Amniotic stem cell (primary cell): ENCODE measurements at regions not wholly inside any gene's neighbourhood (a gene's known extent, or its start where the extent isn't known, plus 50 kb on each side); places are given as distances from the start of the nearest gene placed in this dataset.

Source experiments
- DNase-seq: peaks from one replicate; lab custom pipeline; 2025; lab: John Stamatoyannopoulos, UW

- DNase-seq = no peak
These were observed 331.5 kb upstream of the MAP3K7 start for GRCh38 chr6:90918361-90918760.

GRCh38 chr6:90917376-90917775 is 330.5 kb upstream of the MAP3K7 start:
- DNase-seq = no peak

DNA sequence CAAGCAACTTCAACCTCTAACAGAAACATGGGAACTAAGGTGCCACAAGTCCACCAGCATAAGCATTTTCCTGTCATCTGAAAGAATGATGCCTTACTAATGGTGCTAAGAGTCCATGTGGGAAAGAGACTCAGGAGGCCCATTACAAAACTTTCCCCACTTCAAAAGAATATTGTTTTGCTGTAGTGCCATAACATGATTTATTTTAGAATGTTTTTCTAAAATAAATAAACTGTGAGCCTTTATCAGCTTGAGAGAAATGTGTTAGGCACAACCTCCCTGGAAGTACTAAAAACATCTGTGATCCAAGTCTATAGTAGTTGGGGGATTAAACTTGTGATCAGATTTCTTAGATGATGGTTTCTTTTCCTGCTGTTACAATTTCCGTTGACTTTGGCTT is 330.1 kb upstream of the MAP3K7 start:
- DNase-seq = no peak

DNA sequence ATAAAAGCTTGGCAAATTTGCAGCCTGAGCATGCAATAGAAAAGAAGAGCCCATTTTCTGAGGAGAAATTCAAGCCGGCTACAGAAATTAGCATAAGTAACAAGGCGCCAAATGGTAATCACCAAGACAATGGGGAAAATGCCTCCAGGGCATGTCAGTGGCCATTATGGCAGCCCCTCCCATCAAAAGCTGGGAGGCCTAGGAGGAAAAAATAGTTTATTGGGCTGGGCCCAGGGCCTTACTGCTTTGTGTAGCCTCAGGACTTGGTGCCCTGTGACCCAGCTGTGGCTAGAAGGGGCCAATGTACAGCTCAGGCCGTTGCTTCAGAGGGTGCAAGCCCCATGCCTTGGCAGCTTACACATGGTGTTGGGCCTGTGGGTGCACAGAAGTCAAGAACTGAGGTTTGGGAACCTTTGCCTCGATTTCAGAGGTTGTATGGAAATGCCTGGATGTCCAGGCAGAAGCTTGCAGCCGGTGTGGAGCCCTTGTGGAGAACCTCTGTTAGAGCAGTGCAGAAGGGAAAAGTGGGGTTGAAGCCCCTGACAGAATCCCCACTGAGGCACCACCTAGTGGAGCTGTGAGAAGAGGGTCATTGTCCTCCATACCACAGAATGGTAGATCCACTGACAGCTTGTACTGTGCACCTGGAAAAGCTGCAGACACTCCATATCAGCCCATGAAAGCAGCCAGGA is 328.5 kb upstream of the MAP3K7 start:
- DNase-seq = no peak

DNA sequence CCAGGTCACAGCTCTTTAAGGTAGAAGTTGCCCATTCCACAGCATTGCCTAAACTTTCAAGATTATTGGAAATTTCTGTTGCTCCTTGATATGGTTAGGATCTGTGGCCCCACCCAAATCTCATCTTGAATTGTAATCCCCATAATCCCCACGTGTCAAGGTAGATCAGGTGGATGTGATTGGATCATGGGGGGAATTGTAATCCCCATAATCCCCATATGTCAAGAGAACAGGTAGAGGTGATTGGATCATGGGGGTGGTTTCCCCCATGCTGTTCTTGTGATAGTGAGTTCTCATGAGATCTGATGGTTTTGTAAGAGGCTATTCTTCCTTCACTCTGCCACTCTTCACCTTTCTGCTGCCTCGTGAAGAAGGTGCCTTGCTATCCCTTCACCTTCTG is 327.4 kb upstream of the MAP3K7 start:
- no peak for DNase-seq

DNA sequence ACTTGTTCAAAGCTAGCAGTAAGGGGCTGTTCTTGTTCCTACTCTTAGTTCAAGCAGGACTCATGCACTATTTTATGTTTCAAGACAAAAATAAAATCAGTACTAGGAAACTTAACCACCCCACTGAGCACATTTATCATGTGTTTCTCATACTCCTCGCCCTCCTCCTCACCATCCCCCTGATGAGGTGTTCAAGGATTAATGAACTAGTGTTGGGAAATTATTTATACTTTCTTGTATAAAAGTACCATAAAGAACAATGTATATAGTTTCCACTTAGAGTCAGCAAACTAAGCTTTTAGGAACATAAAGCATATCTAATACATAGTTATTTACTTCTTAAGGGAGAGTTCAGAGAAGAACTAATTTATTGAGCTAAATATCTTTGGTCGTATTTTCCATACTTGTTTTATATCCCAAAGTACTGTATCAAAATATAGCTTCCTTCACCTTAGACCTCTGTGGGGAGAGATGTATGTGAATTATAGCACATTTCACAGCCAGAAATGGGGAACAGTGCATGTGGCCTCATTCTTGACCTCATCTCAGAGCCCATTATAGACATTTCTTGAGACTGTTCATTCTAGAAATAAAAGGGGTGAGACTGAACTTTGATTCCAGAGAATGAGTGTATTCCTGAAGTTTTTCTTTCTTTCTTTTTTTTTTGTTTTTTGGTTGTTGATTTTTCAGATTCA is 326.5 kb upstream of the MAP3K7 start:
- DNase-seq = no peak

GRCh38 chr6:90911642-90912041 is 324.8 kb upstream of the MAP3K7 start:
- DNase-seq = no peak

DNA sequence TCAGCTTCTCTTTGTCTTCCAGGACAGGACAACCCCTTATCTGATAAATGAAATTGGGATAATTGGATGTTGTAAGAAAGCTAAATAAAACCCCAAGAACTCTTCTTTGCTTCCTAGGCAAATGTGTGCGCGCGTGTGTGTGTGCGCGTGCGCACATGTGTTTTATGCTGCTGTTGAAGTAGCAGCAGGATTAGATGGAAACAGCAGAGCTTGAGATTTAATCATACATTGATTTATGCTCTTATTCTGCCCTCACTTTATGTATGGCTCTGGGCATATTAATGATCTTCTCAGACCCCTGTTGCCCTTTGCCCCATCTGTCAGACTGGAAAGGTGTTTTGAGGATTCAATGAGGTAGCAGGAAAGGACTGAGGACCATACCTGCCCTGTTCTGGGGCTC is 324.0 kb upstream of the MAP3K7 start:
- no peak for DNase-seq

- no peak for DNase-seq
These were observed 321.2 kb upstream of the MAP3K7 start for GRCh38 chr6:90907931-90908655.

- no peak for DNase-seq
These were observed 318.5 kb upstream of the MAP3K7 start for GRCh38 chr6:90905351-90905750.

DNA sequence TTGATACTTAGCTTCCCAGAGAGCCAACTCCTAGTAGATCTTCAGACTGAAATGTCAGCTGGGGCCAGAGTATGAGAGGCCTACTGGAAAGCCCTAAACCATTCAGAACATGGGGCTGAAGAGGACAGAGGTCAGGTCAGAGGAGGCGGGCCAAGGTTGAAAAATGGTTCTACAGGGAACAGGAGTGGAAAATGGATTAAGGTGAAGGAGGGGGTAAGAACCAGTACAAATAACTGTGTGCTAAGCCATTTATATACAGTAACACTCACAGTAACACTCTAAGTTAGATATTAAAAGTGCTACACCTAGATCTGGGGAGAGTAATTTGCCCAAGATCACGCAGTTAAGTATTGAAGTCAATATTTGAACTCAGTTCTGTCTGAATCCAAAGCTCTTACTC is 313.2 kb upstream of the MAP3K7 start:
- no peak for DNase-seq

DNA sequence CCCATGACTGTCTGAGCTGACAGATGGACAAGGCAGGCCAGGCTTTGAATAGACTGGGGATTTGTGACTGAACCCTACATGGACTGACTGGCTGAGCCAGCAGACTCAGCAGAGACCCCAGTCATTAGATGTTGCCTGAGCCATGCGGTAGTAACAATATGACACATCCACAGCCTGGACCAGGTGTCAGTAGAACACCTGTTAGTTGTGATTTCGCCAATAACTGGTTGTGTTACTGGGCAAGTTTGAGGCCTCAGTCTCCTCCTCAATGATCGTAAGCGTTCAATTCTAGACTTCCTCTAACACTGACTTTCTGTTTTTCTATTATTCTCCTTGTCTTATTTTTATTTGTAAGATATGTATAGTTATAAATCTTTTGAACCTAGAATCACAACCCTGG is 311.9 kb upstream of the MAP3K7 start:
- DNase-seq = no peak

DNA sequence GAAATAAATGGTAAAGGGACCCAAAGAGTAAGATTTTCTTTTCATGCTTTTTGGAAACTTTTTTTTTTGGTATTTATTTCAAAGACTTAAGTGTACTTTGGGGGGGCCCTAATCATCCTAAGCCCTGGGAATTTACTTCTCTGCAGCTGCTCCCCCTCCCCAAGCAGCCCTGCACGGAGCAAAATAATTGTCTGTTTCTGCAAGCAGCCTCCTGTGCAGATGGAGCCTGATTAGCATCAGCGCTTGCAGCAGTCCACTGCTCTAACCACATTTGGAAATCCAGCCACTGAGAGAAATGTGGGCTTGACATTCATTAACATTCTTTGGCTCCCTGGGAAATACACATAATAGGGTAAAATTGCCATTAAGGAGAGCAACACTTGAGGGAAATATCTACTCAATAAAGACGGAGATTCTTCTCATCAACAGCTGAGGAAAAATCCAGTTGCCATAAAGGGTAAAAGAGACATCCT is 309.2 kb upstream of the MAP3K7 start:
- no peak for DNase-seq

- no peak for DNase-seq
These were observed 308.6 kb upstream of the MAP3K7 start for GRCh38 chr6:90895299-90896074.

DNA sequence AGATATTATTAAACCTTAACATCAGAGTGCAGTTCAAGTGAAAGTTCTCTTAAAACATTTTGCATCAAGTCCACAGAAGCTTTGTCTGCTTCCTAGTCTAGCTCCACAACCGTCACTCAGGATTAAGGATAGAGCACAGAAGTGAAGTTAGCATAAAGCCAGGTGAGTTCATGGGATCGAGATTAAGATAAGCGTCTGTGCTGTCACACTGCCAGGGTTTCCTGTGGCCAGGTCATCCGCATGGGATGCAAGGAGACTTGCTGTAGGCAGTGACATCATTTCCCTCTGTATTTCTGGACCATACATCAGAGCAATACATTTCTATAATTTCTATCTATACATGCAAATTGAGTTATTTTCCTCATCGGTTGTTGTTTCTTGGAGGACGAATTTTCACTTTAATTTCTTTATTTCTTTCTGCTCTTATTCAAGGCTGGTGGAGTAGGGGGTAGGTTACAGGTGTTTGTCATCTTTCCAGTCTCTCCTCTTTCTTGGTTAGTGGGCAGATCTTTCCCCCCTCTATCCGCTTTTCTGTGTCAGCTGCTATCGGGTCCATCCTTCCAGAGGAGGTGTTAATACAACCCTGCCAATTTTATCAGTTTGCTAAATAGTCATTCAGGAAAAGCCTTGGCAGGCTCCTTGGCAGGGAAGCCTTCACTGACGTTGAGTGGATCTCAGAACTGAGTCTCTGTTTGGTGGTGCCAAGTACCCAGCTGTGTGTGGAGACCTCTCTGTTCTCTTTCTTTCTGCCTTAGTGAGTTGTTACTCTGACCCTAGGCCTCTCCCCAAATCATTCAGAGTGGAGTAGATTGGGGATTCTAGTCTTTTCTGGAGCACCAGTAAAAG is 307.6 kb upstream of the MAP3K7 start:
- DNase-seq = no peak

- DNase-seq = no peak
These were observed 306.5 kb upstream of the MAP3K7 start for GRCh38 chr6:90893400-90893799.

DNA sequence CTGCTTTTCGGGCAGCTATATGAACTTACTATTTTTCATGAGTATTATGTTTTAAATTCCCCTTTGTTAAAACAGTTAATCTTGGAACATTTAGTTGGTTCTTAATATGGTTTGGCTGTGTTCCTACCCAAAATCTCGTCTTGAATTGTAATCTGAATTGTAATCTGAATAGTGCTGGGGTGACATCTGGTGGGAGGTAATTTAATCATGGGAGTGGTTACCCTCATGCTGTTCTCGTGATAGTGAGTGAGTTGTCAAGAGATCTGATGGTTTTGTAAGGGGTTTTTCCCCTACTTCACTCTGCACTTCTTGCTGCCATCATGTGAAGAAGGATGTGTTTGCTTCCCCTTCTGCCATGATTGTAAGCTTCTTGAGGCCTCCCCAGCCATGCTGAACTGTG is 305.4 kb upstream of the MAP3K7 start:
- DNase-seq = no peak

DNA sequence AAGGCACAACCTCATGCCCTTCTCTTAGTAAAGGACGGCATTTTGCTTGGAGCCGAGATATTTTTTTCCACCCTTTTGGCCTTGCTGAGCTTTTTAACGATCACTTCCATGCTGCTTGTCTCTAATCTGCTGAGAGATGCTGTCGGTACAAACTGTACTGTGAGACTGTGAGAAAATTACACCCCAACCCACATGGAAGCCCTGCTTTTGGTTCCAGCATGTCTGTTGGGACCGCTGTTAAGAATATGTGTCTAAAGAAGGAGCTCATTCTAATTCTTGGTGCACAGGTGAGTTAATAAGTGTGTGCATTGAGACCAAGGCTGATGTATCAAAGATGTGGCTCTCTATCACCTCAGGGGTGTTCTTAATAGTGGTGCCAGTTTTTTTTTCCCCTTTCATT is 304.5 kb upstream of the MAP3K7 start:
- no peak for DNase-seq

DNA sequence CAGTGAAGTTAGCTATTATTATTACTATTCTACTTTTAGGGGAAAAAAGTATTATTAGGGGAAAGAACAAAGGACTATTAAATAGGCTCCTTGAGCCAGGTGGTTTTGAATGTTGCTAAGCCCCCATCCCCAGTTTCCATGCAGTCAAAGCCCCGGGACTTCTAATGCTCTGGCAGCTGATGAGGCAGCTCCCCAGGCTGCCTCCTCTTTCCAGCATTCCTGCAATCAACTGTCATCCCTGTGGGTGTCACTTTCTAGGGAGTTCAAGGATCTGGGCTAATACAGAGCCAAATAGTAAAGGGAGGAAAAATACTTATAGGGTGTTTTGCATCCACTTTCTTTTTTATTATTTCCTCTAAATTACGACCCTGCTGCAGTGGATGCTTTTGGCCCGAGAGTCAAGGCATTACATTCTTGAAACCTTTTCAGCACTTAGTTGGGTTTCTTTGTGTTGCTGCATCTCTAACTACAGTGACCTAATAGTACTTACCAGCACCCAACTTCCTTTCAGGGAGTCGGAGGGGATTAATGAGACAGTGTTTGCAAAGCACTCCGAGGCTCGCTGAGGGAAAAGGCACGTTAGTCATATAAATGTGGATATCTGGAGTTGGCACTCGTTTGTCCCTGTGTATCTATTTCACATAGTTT is 303.9 kb upstream of the MAP3K7 start:
- no peak for DNase-seq

GRCh38 chr6:90887764-90888163 is 300.9 kb upstream of the MAP3K7 start:
- DNase-seq = no peak

GRCh38 chr6:90885611-90886056 is 298.8 kb upstream of the MAP3K7 start:
- DNase-seq = no peak
